ENCODE measurements at regions not wholly inside any gene's neighbourhood (a gene's known extent, or its start where the extent isn't known, plus 50 kb on each side); places are given as distances from the start of the nearest gene placed in this dataset.

GRCh38 chr7:136072447-136072846 is 95.3 kb upstream of the MTPN start:
- TF ChIP-seq CTCF (conservative IDR thresholded peaks at IDR 0.05; ENCODE audit: low read depth, low read length) (no peak), EZH2phosphoT487 (IDR thresholded peaks at IDR 0.05; ENCODE audit: borderline replicate concordance, low read length) (no peak), EZH2 (IDR thresholded peaks at IDR 0.05; ENCODE audit: low read length, unreplicated experiment) (no peak)
